Motor neuron (in vitro differentiated cells): ENCODE measurements at regions not wholly inside any gene's neighbourhood (a gene's known extent, or its start where the extent isn't known, plus 50 kb on each side); places are given as distances from the start of the nearest gene placed in this dataset.

Source experiments
- ATAC-seq, 8 experiments: fragments of 200-7000 bp; cut with Tn5 transposase; replicated peaks in 6 of 8; 2 replicates each; pipeline ENCODE4 v1.8.0; 2021; ENCODE audit warnings: mild to moderate bottlenecking in 8 of 8, moderate library complexity in 8 of 8
- H3K27ac ChIP-seq, 2 donors: fragments of 250-450 bp; sonication (Bioruptor Pico); 2 replicates each; pipeline ENCODE4 v1.9.0; 2021; ENCODE audit warnings: antibody characterized with exemption in 2 of 2, mild to moderate bottlenecking in 2 of 2, moderate library complexity in 1 of 2
- H3K4me1 ChIP-seq, 2 donors: fragments of 250-450 bp; sonication (Bioruptor Pico); replicated peaks in 1 of 2; 2 replicates each; pipeline ENCODE4 v1.6.1; 2021; ENCODE audit warnings: antibody characterized with exemption in 2 of 2, mild to moderate bottlenecking in 2 of 2, moderate library complexity in 1 of 2
- H3K4me3 ChIP-seq, 5 donors: fragments of 250-450 bp; sonication (Bioruptor Pico); 2 replicates each; pipeline ENCODE4 v1.9.0; 2021; ENCODE audit warnings: antibody characterized with exemption in 5 of 5, mild to moderate bottlenecking in 5 of 5, moderate library complexity in 4 of 5
- WGBS, 10 experiments: fragments of 450-650 bp; shearing (Covaris generic); methylation state at CpG; one replicate each; pipeline ENCODE4 v1.0.0; 2022; 5-methylcytosine and 5-hydroxymethylcytosine counted together
- in situ Hi-C, 9 experiments: fragments of 400-800 bp; cut with MboI; loops; one replicate each; pipeline ENCODE4 v1.15.0; 2021; ENCODE audit warnings: low sequenced_read_pairs in 9 of 9, low pct_unique_long_range_greater_than_20kb in 2 of 9; ENCODE audit not compliant: unreplicated experiment in 9 of 9

DNA sequence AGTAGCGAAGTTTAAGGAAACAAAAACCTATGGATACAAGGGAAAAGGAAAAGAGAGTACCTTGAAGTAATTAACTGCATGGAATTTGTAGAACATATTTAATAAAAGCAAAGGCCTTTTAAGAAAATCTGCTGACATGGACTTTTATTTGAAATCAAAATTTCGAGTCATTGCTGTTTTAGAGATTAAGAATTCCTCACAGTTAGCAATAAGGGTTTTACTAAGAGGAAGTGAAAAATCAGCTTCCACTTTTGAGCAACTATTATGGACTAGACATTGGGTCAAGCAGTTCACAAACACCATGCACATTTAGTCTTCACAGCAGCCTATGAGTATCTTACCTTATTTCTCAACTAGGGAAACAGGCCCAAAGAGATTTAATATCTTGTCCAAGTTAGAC lies 876.3 kb downstream of the BCL11A start:
- no peak for ATAC-seq
- Histone ChIP-seq H3K27ac (no peak overlapping the region), H3K4me3 (no peak overlapping the region), H3K4me1 (no peaks in the 10 kb centered on the region)
- WGBS, 10 experiments, result 0 to 100% (median 67%) methylated on average over 1 to 2 of the region's 2 CpGs
- in situ Hi-C loops, result no loop called here

GRCh38 chr2:59674100-59674499 lies 879.4 kb downstream of the BCL11A start:
- Histone ChIP-seq H3K4me1 (peaks cover 0 to 3% of the 10 kb centered on the region in 2 donors), H3K4me3 (no peak overlapping the region), H3K27ac (no peak overlapping the region)
- in situ Hi-C loops, result no loop called here
- ATAC-seq, result peak in 3 of 8 experiments; percentile 52 to 77 (median 60)
- WGBS, 10 experiments, result 25 to 100% (median 100%) methylated on average over 1 of the region's 1 CpG; no CpG with 5 or more reads in 7 of the 10 experiments

GRCh38 chr2:59665021-59665420 lies 888.4 kb downstream of the BCL11A start:
- in situ Hi-C loops, result no loop called here
- 90 to 100% (median 93%) methylated on average over 1 to 9 of the region's 10 CpGs; no CpG with 5 or more reads in 4 of the 10 experiments for whole genome bisulfite sequencing, 10 experiments
- ATAC-seq, result no peak
- H3K4me3 ChIP-seq, result no peak overlapping the region
- no peak overlapping the region for H3K27ac ChIP-seq
- H3K4me1 ChIP-seq, result peaks cover 6 to 24% of the 10 kb centered on the region in 2 donors

- Histone ChIP-seq H3K4me3 (no peak overlapping the region), H3K27ac (peak overlapping the region in 1 of 2 donors; percentile 39), H3K4me1 (peaks cover 6 to 24% of the 10 kb centered on the region in 2 donors)
- ATAC-seq, result peak in 5 of 8 experiments; percentile 53 to 67 (median 60)
- in situ Hi-C loops, result no loop called here
- WGBS, 10 experiments, result 17 to 66% (median 50%) methylated on average over 1 to 11 of the region's 11 CpGs
These were observed 891.2 kb downstream of the BCL11A start for GRCh38 chr2:59662127-59662861.

- H3K4me3 ChIP-seq, result no peak overlapping the region
- no peak for ATAC-seq
- in situ Hi-C loops, result no loop called here
- no peak overlapping the region for H3K27ac ChIP-seq
- 25 to 100% (median 89%) methylated on average over 2 to 4 of the region's 4 CpGs; no CpG with 5 or more reads in 1 of the 10 experiments for WGBS, 10 experiments
- peaks cover 6 to 24% of the 10 kb centered on the region in 2 donors for H3K4me1 ChIP-seq
These were observed 893.2 kb downstream of the BCL11A start for GRCh38 chr2:59660262-59660661.

DNA sequence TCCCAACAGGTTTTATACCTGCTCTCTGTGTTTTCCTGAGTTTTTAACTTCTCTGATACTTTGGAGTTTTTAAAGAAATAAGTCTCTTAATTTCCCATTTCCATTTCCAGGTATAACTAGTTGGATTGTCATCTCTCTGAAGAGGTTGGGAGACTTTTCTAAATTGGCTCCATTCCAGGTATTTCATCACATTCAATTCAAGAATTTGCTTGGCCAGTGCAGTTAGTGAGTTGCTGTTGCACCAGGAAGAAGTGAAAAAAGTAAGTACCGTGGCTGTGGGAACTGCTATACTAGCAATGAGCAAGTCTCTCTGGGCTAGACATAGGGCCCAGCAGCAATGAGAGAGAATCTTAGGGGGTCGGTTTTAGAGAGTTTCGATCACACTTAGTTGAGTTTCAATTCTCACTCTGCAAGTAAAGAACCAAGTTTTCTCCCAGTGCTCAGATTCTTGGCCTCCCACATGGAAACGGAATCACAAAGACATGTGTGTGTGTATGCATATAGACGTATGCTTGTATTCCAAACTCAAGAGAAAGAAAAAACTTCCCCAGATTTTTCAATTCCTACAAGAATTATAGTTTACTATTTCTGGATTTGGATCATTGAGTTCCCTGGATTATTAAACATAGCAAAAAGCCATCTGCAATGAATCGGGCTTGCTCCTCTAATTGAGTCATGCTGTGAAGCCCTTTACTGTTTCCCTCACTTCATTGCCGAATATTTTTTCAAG lies 894.4 kb downstream of the BCL11A start:
- in situ Hi-C loops, result no loop called here
- 5 to 84% (median 70%) methylated on average over 2 to 7 of the region's 7 CpGs; no CpG with 5 or more reads in 1 of the 10 experiments for WGBS, 10 experiments
- no peak overlapping the region for H3K4me3 ChIP-seq
- H3K27ac ChIP-seq, result no peak overlapping the region
- no peak for ATAC-seq
- peaks cover 6 to 24% of the 10 kb centered on the region in 2 donors for H3K4me1 ChIP-seq

- H3K4me1 ChIP-seq, result no peaks in the 10 kb centered on the region
- no peak for ATAC-seq
- no peak overlapping the region for H3K4me3 ChIP-seq
- whole genome bisulfite sequencing, 10 experiments, result 49 to 100% (median 90%) methylated on average over 1 to 9 of the region's 9 CpGs; no CpG with 5 or more reads in 1 of the 10 experiments
- in situ Hi-C loops, result no loop called here
- no peak overlapping the region for H3K27ac ChIP-seq
These were observed 897.6 kb downstream of the BCL11A start for GRCh38 chr2:59655809-59656208.

DNA sequence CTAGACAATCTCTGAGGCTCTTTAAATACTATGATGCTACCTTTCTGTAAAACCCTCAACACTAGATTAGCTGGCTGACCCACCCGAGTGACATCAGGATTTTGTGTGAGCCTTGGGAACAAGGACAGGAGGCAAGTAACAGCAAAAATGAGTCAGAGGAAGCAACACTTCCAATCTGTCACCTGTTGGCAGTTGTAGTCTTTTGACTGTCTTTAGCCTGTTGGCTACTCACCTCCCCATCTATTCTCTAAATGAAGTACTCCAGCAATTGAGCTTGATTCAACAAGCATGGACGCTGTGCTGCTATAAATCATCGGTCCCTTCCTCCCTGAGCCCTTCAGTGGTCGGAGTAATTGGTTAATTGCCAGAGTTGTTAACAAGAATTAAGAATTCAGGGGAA lies 898.7 kb downstream of the BCL11A start:
- Histone ChIP-seq H3K27ac (no peak overlapping the region), H3K4me1 (no peaks in the 10 kb centered on the region), H3K4me3 (no peak overlapping the region)
- WGBS, 10 experiments, result 20 to 92% (median 49%) methylated on average over 2 to 3 of the region's 4 CpGs; no CpG with 5 or more reads in 2 of the 10 experiments
- in situ Hi-C loops, result no loop called here
- ATAC-seq, result peak in 3 of 8 experiments; percentile 19 to 71 (median 58)

GRCh38 chr2:59653164-59653563 lies 900.3 kb downstream of the BCL11A start:
- 0 to 83% (median 30%) methylated on average over 1 to 2 of the region's 2 CpGs; no CpG with 5 or more reads in 2 of the 10 experiments for WGBS, 10 experiments
- H3K4me1 ChIP-seq, result no peaks in the 10 kb centered on the region
- no peak overlapping the region for H3K4me3 ChIP-seq
- H3K27ac ChIP-seq, result no peak overlapping the region
- peak in 1 of 8 experiments; percentile 79 for ATAC-seq
- in situ Hi-C loops, result no loop called here

DNA sequence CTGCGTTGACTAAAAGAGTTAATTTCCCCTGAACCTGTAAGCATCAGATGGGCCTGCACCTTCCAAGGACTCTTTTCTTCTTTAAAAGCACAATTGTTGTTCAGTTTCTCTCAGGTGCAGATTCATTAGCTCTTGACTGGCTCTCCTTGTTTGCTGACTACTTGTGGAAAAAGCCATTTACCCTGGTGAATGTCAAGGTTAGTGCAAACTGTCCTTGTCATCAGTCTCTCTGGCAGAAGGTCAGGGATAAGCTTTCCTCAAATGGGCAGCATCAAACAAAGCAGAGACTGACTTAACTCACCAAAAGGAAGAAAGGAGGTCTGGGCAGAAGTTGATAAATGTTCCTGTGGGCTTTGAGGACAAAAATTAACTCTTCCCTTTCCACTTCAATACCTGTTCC lies 922.7 kb downstream of the BCL11A start:
- no peaks in the 10 kb centered on the region for H3K4me1 ChIP-seq
- H3K4me3 ChIP-seq, result no peak overlapping the region
- 0 to 100% (median 79%) methylated on average over 1 of the region's 1 CpG; no CpG with 5 or more reads in 4 of the 10 experiments for WGBS, 10 experiments
- ATAC-seq, result no peak
- in situ Hi-C loops, result no loop called here
- no peak overlapping the region for H3K27ac ChIP-seq

DNA sequence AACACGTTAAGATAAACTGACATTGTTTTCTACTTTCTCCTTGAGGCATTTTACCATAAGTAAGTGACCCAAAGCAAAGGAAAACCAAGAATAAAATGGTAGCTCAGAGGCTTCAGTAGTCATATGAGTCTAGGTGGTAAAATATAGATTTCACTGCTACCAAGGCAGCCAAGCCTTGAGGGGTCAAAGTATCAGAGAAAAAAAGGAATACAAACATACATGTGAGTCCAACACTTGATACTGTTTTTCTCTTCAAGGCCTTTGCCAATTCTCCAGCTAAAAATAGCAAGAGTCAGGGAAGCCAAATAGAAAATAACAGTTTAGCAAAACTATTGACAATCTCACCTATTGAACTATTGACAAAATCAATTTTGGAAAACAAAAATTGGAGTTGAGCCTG lies 925.9 kb downstream of the BCL11A start:
- ATAC-seq, result no peak
- H3K27ac ChIP-seq, result no peak overlapping the region
- H3K4me3 ChIP-seq, result no peak overlapping the region
- in situ Hi-C loops, result no loop called here
- no peaks in the 10 kb centered on the region for H3K4me1 ChIP-seq
- WGBS, 10 experiments, result 0 to 86% (median 6%) methylated on average over 1 of the region's 1 CpG; no CpG with 5 or more reads in 2 of the 10 experiments

DNA sequence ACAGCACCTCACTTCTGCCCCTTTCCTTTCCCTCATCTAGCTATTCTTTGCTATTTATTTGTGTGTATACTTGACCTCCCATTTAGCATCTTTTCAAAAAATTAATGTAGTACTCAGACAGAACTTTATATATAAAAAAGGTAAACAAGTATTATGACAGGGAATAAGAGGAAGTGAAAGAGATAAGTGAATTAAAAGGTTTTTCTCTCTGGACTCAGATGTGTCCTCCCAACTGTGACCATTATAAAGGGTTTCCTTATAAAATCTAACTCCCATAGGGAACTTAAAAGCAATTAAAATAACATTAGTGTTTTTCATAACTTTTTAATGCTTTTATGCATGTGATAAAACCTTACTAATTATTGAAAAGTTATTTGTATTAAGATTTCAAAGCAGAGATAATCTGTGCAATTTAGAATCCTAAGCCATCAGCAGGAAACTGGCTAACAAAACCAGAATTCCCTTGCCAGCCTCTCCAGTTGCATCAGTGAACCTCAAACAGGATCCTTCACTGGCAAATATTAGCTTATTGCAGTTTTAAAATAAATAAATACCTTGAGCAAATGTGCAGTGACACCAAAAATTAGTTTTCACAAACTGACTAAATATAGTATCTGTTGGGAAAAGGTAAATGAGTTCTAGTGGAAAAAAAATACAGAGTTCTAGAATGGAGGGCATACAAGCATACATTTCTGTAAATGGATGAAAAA lies 930.7 kb downstream of the BCL11A start:
- H3K4me3 ChIP-seq, result no peak overlapping the region
- no peak overlapping the region for H3K27ac ChIP-seq
- H3K4me1 ChIP-seq, result no peaks in the 10 kb centered on the region
- in situ Hi-C loops, result no loop called here
- ATAC-seq, result no peak

DNA sequence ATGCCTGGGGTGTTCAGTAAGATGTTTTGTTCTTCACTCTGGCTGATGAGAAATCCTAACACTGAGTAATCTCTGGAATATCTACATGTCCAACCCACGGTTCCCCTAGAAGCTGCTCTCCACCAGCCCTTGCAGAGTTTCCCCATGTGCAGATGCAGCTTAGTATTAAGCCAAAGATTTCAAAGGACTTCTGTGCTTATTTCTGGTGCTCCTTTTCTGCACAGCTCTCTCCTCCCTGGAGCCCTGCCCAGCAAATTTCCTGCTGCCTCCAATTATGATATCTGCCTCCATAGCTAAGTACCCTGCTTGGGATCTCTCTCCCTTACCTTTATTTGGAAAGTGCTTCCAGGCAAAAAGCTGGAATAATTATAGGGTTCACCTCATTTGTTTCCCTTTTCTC lies 949.3 kb downstream of the BCL11A start:
- ATAC-seq, result no peak
- Histone ChIP-seq H3K4me3 (no peak overlapping the region), H3K27ac (no peak overlapping the region), H3K4me1 (no peaks in the 10 kb centered on the region)
- WGBS, 10 experiments, result 0 to 90% (median 60%) methylated on average over 1 of the region's 1 CpG; no CpG with 5 or more reads in 4 of the 10 experiments
- in situ Hi-C loops, result no loop called here
